Heart left ventricle (tissue), 16 donors: ENCODE measurements at regions not wholly inside any gene's neighbourhood (a gene's known extent, or its start where the extent isn't known, plus 50 kb on each side); places are given as distances from the start of the nearest gene placed in this dataset.

ENCODE experiments used
- ATAC-seq, 4 donors: fragments of 200-7000 bp; cut with Tn5 transposase; one replicate each; pipeline ENCODE4 v1.9.1; 2020 to 2022; ENCODE audit warnings: moderate library complexity in 4 of 4, mild to moderate bottlenecking in 3 of 4, moderate number of reproducible peaks in 1 of 4
- DNase-seq, 5 donors: peaks; one replicate each; pipeline ENCODE4 v3.0.0-alpha.2; 2020
- H3K27ac ChIP-seq, 12 donors: fragments of 200-600 bp; sonication (generic) in 4 of 12; one replicate each; pipeline versions ENCODE4 v1.5.0 to v1.8.0; 2016 to 2022; ENCODE audit warnings: mild to moderate bottlenecking in 2 of 12
- H3K27me3 ChIP-seq, 9 donors: fragments of 200-600 bp; sonication (generic) in 2 of 9; one replicate each; pipeline versions ENCODE4 v1.5.1 to v1.8.0; 2016 to 2022; ENCODE audit warnings: mild to moderate bottlenecking in 3 of 9
- H3K36me3 ChIP-seq, 9 donors: fragments of 200-600 bp; sonication (generic) in 2 of 9; one replicate each; pipeline versions ENCODE4 v1.5.0 to v1.8.0; 2018 to 2022; ENCODE audit warnings: mild to moderate bottlenecking in 2 of 9
- H3K4me1 ChIP-seq, 12 donors: fragments of 200-600 bp; sonication (generic) in 4 of 12; one replicate each; pipeline versions ENCODE4 v1.5.0 to v1.8.0; 2016 to 2022; ENCODE audit warnings: mild to moderate bottlenecking in 3 of 12
- H3K4me3 ChIP-seq, 12 donors: fragments of 200-600 bp; sonication (generic) in 4 of 12; one replicate each; pipeline versions ENCODE4 v1.5.0 to v1.8.0; 2017 to 2022; ENCODE audit warnings: mild to moderate bottlenecking in 9 of 12, moderate library complexity in 4 of 12
- H3K9me3 ChIP-seq, 12 donors: fragments of 200-600 bp; sonication (generic) in 4 of 12; one replicate each; pipeline versions ENCODE4 v1.5.0 to v1.8.0; 2016 to 2022; ENCODE audit warnings: mild to moderate bottlenecking in 1 of 12
- POLR2A ChIP-seq, 2 donors: fragments of 450-650 bp; IDR thresholded peaks; one replicate each; pipeline ENCODE4 v1.6.1; 2017; ENCODE audit warnings: antibody characterized with exemption in 2 of 2, mild to moderate bottlenecking in 2 of 2, moderate library complexity in 2 of 2
- WGBS, 4 donors: extraction: QIAGEN DNeasy Blood & Tissue Kit in 2 of 4; methylation state at CpG; one replicate each; pipeline versions ENCODE4 v1.1.5 to v1.1.7; 2013 to 2018; 5-methylcytosine and 5-hydroxymethylcytosine counted together
- intact Hi-C, 10 donors: fragments of 100-400 bp; cut with DNase I; formaldehyde crosslinking; loops; one replicate each; pipeline versions ENCODE4 v1.11.1 to v1.14.2; 2022
- TF ChIP-seq, protein P1 (sequence below), 12 donors: fragments of 200-600 bp; sonication (generic) in 4 of 12; IDR thresholded peaks; one replicate each; pipeline versions ENCODE4 v1.5.0 to v1.8.0; 2018 to 2022; ENCODE audit warnings: antibody characterized with exemption in 12 of 12, mild to moderate bottlenecking in 5 of 12
- donor health status: ischemic (EF 13 %, LVEDD 7.1; RV severe dilation, severe dysfunction).
- donor health status: healthy with polysubstance abuse.
- donor health status: DM: no; HTN: yes; CAD: no.
- donor health status: DM: no; HTN: no; CAD: no.
- donor health status: ischemic (EF 25% LVEDD 6.9; RV normal size, moderate dysfunction).
- donor health status: ischemic (EF 25% LVEDD 5.7; RV mildly dilated, moderate dysfunction).
- donor health status: healthy.
- donor health status: DM: yes; HTN: yes; CAD: no.
- donor health status: ischemic (EF 35%, LVEDD 5.7; RV mildly dilated, moderate dysfunction).
- donor health status: nonischemic (EF 11% LVEDD 7.7; RV severe dilation, severe dysfunction).
- donor health status: DM: yes; HTN: yes; CAD: no.
- donor health status: PGD.
- donor health status: ischemic (EF 29% LVEDD 5.4; RV normal size, mild dysfunction).
- donor health status: nonischemic (EF 23%, LVEDD 6.1; RV moderate dilation, normal function).

- Histone ChIP-seq H3K36me3 (no peaks in the 10 kb centered on the region), H3K9me3 (no peaks in the 10 kb centered on the region), H3K4me3 (no peak overlapping the region), H3K27ac (no peak overlapping the region), H3K4me1 (peaks cover 0 to 4% (median 0%) of the 10 kb centered on the region in 12 donors), H3K27me3 (peaks cover 0 to 17% (median 7%) of the 10 kb centered on the region in 9 donors)
- intact Hi-C loops = no loop called here
- TF ChIP-seq POLR2A (IDR thresholded peaks at IDR 0.05) = no peak
- TF ChIP-seq, protein P1, sequence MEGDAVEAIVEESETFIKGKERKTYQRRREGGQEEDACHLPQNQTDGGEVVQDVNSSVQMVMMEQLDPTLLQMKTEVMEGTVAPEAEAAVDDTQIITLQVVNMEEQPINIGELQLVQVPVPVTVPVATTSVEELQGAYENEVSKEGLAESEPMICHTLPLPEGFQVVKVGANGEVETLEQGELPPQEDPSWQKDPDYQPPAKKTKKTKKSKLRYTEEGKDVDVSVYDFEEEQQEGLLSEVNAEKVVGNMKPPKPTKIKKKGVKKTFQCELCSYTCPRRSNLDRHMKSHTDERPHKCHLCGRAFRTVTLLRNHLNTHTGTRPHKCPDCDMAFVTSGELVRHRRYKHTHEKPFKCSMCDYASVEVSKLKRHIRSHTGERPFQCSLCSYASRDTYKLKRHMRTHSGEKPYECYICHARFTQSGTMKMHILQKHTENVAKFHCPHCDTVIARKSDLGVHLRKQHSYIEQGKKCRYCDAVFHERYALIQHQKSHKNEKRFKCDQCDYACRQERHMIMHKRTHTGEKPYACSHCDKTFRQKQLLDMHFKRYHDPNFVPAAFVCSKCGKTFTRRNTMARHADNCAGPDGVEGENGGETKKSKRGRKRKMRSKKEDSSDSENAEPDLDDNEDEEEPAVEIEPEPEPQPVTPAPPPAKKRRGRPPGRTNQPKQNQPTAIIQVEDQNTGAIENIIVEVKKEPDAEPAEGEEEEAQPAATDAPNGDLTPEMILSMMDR (IDR thresholded peaks at IDR 0.05) = no peak
- DNase-seq = no peak
- no peak for ATAC-seq
- WGBS, 4 donors = 63 to 68% (median 67%) methylated on average over 3 of the region's 3 CpGs
Observed at GRCh38 chr6:27101824-27102223, 145.7 kb upstream of the PRSS16 start.

DNA sequence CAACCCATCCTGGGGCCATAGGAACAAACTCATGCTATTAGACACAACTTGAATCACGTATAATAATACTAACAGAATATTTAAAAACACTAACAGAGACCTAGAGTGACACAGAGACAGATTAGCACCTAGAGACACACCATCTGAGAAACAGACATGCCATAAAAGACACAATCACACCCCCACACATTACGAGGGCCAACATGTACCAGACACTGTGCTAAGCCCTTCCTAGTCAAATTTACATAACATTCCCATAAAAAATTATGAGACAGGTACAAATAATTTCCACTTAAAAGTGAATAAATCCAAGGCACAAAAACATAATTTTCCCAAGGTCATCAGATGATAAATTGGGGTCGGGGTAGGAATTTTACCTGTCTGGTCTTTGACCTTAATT, 141.1 kb upstream of the PRSS16 start:
- Histone ChIP-seq H3K27ac (no peak overlapping the region), H3K36me3 (no peaks in the 10 kb centered on the region), H3K4me3 (no peak overlapping the region), H3K27me3 (no peaks in the 10 kb centered on the region), H3K4me1 (no peaks in the 10 kb centered on the region), H3K9me3 (peaks cover 0 to 2% (median 0%) of the 10 kb centered on the region in 12 donors)
- TF ChIP-seq POLR2A (IDR thresholded peaks at IDR 0.05) = no peak
- TF ChIP-seq, protein P1 (IDR thresholded peaks at IDR 0.05) = no peak
- DNase-seq (no peak), ATAC-seq (no peak)
- WGBS, 4 donors = 78 to 95% (median 85%) methylated on average over 3 of the region's 3 CpGs
- intact Hi-C loops = no loop called here

DNA sequence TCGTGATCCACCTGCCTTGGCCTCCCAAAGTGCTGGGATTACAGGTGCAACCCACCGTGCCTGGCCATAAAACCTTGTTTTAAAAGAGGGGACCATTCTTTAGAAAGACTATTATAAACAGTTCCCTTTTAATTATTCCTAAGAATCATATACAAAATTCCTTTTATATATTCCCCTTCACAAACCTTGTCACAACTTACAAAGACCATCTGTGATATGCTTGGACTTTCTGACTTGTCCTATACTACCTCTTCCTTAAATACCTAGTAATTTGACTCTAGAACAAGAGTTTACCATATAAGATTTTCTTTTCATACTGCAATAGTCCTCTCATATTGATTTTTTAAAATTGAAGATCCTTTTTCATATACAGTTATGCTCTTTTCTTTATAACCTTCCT, 135.8 kb upstream of the PRSS16 start:
- DNase-seq (no peak), ATAC-seq (no peak)
- Histone ChIP-seq H3K36me3 (no peaks in the 10 kb centered on the region), H3K27me3 (no peaks in the 10 kb centered on the region), H3K9me3 (peaks cover 0 to 15% (median 0%) of the 10 kb centered on the region in 12 donors), H3K4me3 (no peak overlapping the region), H3K27ac (no peak overlapping the region), H3K4me1 (no peaks in the 10 kb centered on the region)
- intact Hi-C loops = no loop called here
- WGBS, 4 donors = 75 to 78% (median 75%) methylated on average over 2 of the region's 2 CpGs
- TF ChIP-seq POLR2A (IDR thresholded peaks at IDR 0.05) = no peak
- TF ChIP-seq, protein P1 (IDR thresholded peaks at IDR 0.05) = no peak

DNA sequence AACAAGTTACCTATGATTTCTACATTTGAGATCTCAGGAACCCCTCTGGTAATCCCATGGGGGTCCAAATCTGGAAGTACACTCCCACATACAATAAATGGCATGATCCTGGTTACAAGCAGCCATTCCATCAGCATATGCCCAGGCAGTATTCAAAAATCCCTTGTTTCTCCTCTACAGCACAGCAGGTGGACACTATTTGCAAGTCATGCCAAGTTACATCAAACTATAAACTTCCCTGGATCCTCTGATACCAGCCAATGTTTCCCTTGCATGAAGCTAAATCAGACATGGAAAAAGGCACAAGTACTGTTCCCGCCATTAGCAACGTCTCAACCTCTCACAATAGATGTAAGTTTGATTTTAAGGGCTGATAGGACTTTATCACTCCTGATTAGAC, 134.5 kb upstream of the PRSS16 start:
- H3K9me3 ChIP-seq = peaks cover 0 to 15% (median 0%) of the 10 kb centered on the region in 12 donors
- ATAC-seq (no peak), DNase-seq (no peak)
- no peaks in the 10 kb centered on the region for H3K27me3 ChIP-seq
- no peak for TF ChIP-seq POLR2A (IDR thresholded peaks at IDR 0.05)
- TF ChIP-seq, protein P1 (IDR thresholded peaks at IDR 0.05) = no peak
- no peaks in the 10 kb centered on the region for H3K36me3 ChIP-seq
- no peaks in the 10 kb centered on the region for H3K4me1 ChIP-seq
- no peak overlapping the region for H3K4me3 ChIP-seq
- WGBS, 4 donors = 86 to 96% (median 94%) methylated on average over 2 of the region's 2 CpGs
- no peak overlapping the region for H3K27ac ChIP-seq
- intact Hi-C loops = no loop called here
